ENCODE measurements at regions not wholly inside any gene's neighbourhood (a gene's known extent, or its start where the extent isn't known, plus 50 kb on each side); places are given as distances from the start of the nearest gene placed in this dataset.

- H3K36me3 ChIP-seq (replicated peaks in 1 of 2; ENCODE audit: insufficient read depth in 1 of 2, low read depth in 2 of 2), result no peaks in the 10 kb centered on the region
- no peak overlapping the region for H3K27ac ChIP-seq
- no peak for TF ChIP-seq POLR2A (IDR thresholded peaks at IDR 0.05)
- TF ChIP-seq CTCF (IDR thresholded peaks at IDR 0.05), result no peak
- intact Hi-C loops (cut with DNase I), result no loop called here
- H3K9me3 ChIP-seq, result no peaks in the 10 kb centered on the region
- ATAC-seq, result no peak
- H3K4me1 ChIP-seq, result no peaks in the 10 kb centered on the region
- DNase-seq, result no peak
- H3K27me3 ChIP-seq, result no peaks in the 10 kb centered on the region
- no peak overlapping the region for H3K4me3 ChIP-seq
- 47 to 61% methylated on average over 3 of the region's 3 CpGs for WGBS, 2 donors
Measured at GRCh38 chr2:14354231-14354630, 278.3 kb upstream of the LRATD1 start.

GRCh38 chr2:14355102-14355501, 277.4 kb upstream of the LRATD1 start:
- TF ChIP-seq CTCF (IDR thresholded peaks at IDR 0.05) (no peak), POLR2A (IDR thresholded peaks at IDR 0.05) (no peak)
- Histone ChIP-seq H3K4me3 (no peak overlapping the region), H3K36me3 (replicated peaks in 1 of 2; ENCODE audit: insufficient read depth in 1 of 2, low read depth in 2 of 2) (no peaks in the 10 kb centered on the region), H3K4me1 (no peaks in the 10 kb centered on the region), H3K9me3 (no peaks in the 10 kb centered on the region), H3K27ac (no peak overlapping the region), H3K27me3 (no peaks in the 10 kb centered on the region)
- intact Hi-C loops (cut with DNase I), result no loop called here
- ATAC-seq (no peak), DNase-seq (no peak)
- 70% methylated on average over 2 of the region's 2 CpGs for WGBS, 2 donors

- no peak overlapping the region for H3K4me3 ChIP-seq
- no peaks in the 10 kb centered on the region for H3K27me3 ChIP-seq
- ATAC-seq (no peak), DNase-seq (no peak)
- no peaks in the 10 kb centered on the region for H3K36me3 ChIP-seq (replicated peaks in 1 of 2; ENCODE audit: insufficient read depth in 1 of 2, low read depth in 2 of 2)
- H3K27ac ChIP-seq, result no peak overlapping the region
- TF ChIP-seq POLR2A (IDR thresholded peaks at IDR 0.05), result no peak
- TF ChIP-seq CTCF (IDR thresholded peaks at IDR 0.05), result no peak
- WGBS, 2 donors, result 77 to 79% methylated on average over 5 of the region's 5 CpGs
- intact Hi-C loops (cut with DNase I), result no loop called here
- H3K4me1 ChIP-seq, result no peaks in the 10 kb centered on the region
- H3K9me3 ChIP-seq, result no peaks in the 10 kb centered on the region
Measured at GRCh38 chr2:14358339-14358738, 274.2 kb upstream of the LRATD1 start.

- no peak for ATAC-seq
- 74 to 81% methylated on average over 6 of the region's 6 CpGs for WGBS, 2 donors
- TF ChIP-seq CTCF (IDR thresholded peaks at IDR 0.05) (no peak), POLR2A (IDR thresholded peaks at IDR 0.05) (no peak)
- DNase-seq, result no peak
- Histone ChIP-seq H3K9me3 (no peaks in the 10 kb centered on the region), H3K27me3 (no peaks in the 10 kb centered on the region), H3K36me3 (replicated peaks in 1 of 2; ENCODE audit: insufficient read depth in 1 of 2, low read depth in 2 of 2) (no peaks in the 10 kb centered on the region), H3K4me3 (no peak overlapping the region), H3K4me1 (no peaks in the 10 kb centered on the region), H3K27ac (no peak overlapping the region)
- intact Hi-C loops (cut with DNase I), result no loop called here
Measured at GRCh38 chr2:14358774-14359173, 273.7 kb upstream of the LRATD1 start.

- Histone ChIP-seq H3K27me3 (no peaks in the 10 kb centered on the region), H3K9me3 (no peaks in the 10 kb centered on the region), H3K4me3 (no peak overlapping the region), H3K27ac (no peak overlapping the region), H3K4me1 (no peaks in the 10 kb centered on the region), H3K36me3 (replicated peaks in 1 of 2; ENCODE audit: insufficient read depth in 1 of 2, low read depth in 2 of 2) (no peaks in the 10 kb centered on the region)
- ATAC-seq (no peak), DNase-seq (no peak)
- TF ChIP-seq POLR2A (IDR thresholded peaks at IDR 0.05) (no peak), CTCF (IDR thresholded peaks at IDR 0.05) (no peak)
- 44 to 55% methylated on average over 4 of the region's 4 CpGs for WGBS, 2 donors
- intact Hi-C loops (cut with DNase I), result no loop called here
Measured at GRCh38 chr2:14363137-14363536, 269.4 kb upstream of the LRATD1 start.

Measured in body of pancreas (tissue), 4 donors.